ENCODE measurements at regions not wholly inside any gene's neighbourhood (a gene's known extent, or its start where the extent isn't known, plus 50 kb on each side); places are given as distances from the start of the nearest gene placed in this dataset.

- TF ChIP-seq CTCF (conservative IDR thresholded peaks at IDR 0.05; ENCODE audit: low read length) (no peak), EZH2phosphoT487 (IDR thresholded peaks at IDR 0.05; ENCODE audit: borderline replicate concordance, low read depth, low read length) (no peak)
These were observed 404.3 kb downstream of the CDH26 start for GRCh38 chr20:60362531-60362930.

Data from OCI-LY7 (cell line).